Thoracic aorta (tissue), 2 donors: ENCODE measurements at regions not wholly inside any gene's neighbourhood (a gene's known extent, or its start where the extent isn't known, plus 50 kb on each side); places are given as distances from the start of the nearest gene placed in this dataset.

ENCODE experiments used
- ATAC-seq: fragments of 150-250 bp; one replicate; pipeline ENCODE4 v1.8.0; 2017; ENCODE audit warnings: low read depth; ENCODE audit not compliant: insufficient number of reproducible peaks, low FRiP score
- DNase-seq: peaks from one replicate; pipeline ENCODE4 v3.0.0-alpha.2; 2020; ENCODE audit warnings: low spot score
- H3K27ac ChIP-seq, 2 donors: fragments of 200-600 bp; sonication (generic); 1 replicate in 1 of 2; 2 replicates in 1 of 2; pipeline ENCODE4 v1.5.1; 2016; ENCODE audit warnings: mild to moderate bottlenecking in 2 of 2, moderate library complexity in 2 of 2
- H3K27me3 ChIP-seq: fragments of 200-600 bp; sonication (generic); replicated peaks from 2 replicates; pipeline ENCODE4 v1.6.0; 2016; ENCODE audit warnings: mild to moderate bottlenecking; ENCODE audit not compliant: insufficient read depth
- H3K36me3 ChIP-seq: fragments of 200-600 bp; sonication (generic); one replicate; pipeline ENCODE4 v1.5.1; 2016
- H3K4me1 ChIP-seq, 2 donors: fragments of 200-600 bp; sonication (generic); 1 replicate in 1 of 2; 2 replicates in 1 of 2; pipeline versions ENCODE4 v1.5.1 to v1.6.0; 2016; ENCODE audit warnings: low read depth in 2 of 2, mild to moderate bottlenecking in 1 of 2; ENCODE audit not compliant: control insufficient read depth in 1 of 2
- H3K4me3 ChIP-seq: fragments of 200-600 bp; sonication (generic); 2 replicates; pipeline ENCODE4 v1.5.1; 2016; ENCODE audit warnings: mild to moderate bottlenecking
- H3K9me3 ChIP-seq: fragments of 200-600 bp; sonication (generic); 2 replicates; pipeline ENCODE4 v1.5.1; 2016
- CTCF ChIP-seq: fragments of 200-600 bp; sonication (generic); IDR thresholded peaks from one replicate; pipeline ENCODE4 v1.5.1; 2019; ENCODE audit warnings: antibody characterized with exemption

GRCh38 chr6:49070411-49070810 is 392.6 kb downstream of the MMUT start:
- Histone ChIP-seq H3K4me3 (no peak overlapping the region), H3K9me3 (no peaks in the 10 kb centered on the region), H3K4me1 (no peaks in the 10 kb centered on the region), H3K36me3 (no peaks in the 10 kb centered on the region), H3K27me3 (no peaks in the 10 kb centered on the region), H3K27ac (no peak overlapping the region)
- ATAC-seq (no peak), DNase-seq (no peak)
- no peak for TF ChIP-seq CTCF

DNA sequence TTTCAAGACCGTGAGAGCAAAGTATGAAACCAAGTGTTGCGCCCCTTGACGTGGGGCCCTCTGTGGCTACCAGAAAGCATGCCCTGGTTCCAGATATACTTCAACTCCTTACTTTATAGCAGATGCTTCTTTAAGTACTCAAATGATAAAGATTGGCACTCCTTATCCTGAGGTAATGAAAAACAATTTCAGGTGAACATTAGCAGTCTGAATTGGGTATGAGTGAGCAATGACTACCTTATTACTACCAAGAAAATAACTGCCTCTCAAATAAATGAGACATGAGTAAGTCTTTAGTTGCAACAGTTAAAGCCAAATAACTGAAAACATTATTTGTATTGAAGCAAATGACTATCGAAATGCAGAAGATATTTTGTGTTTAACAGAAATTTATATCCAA is 408.7 kb downstream of the MMUT start:
- Histone ChIP-seq H3K27me3 (no peaks in the 10 kb centered on the region), H3K9me3 (no peaks in the 10 kb centered on the region), H3K4me1 (no peaks in the 10 kb centered on the region), H3K4me3 (no peak overlapping the region), H3K36me3 (no peaks in the 10 kb centered on the region), H3K27ac (no peak overlapping the region)
- DNase-seq (no peak), ATAC-seq (no peak)
- TF ChIP-seq CTCF: no peak

GRCh38 chr6:49052901-49053300 is 410.2 kb downstream of the MMUT start:
- H3K4me3 ChIP-seq: no peak overlapping the region
- no peak for ATAC-seq
- DNase-seq: no peak
- no peaks in the 10 kb centered on the region for H3K9me3 ChIP-seq
- no peaks in the 10 kb centered on the region for H3K36me3 ChIP-seq
- no peak for TF ChIP-seq CTCF
- no peaks in the 10 kb centered on the region for H3K27me3 ChIP-seq
- no peaks in the 10 kb centered on the region for H3K4me1 ChIP-seq
- H3K27ac ChIP-seq: no peak overlapping the region

GRCh38 chr6:49051281-49051680 is 411.8 kb downstream of the MMUT start:
- ATAC-seq (no peak), DNase-seq (no peak)
- no peak for TF ChIP-seq CTCF
- no peaks in the 10 kb centered on the region for H3K4me1 ChIP-seq
- H3K4me3 ChIP-seq: no peak overlapping the region
- H3K27me3 ChIP-seq: no peaks in the 10 kb centered on the region
- no peaks in the 10 kb centered on the region for H3K9me3 ChIP-seq
- H3K27ac ChIP-seq: no peak overlapping the region
- no peaks in the 10 kb centered on the region for H3K36me3 ChIP-seq

- Histone ChIP-seq H3K27ac (no peak overlapping the region), H3K9me3 (no peaks in the 10 kb centered on the region), H3K27me3 (no peaks in the 10 kb centered on the region), H3K4me3 (no peak overlapping the region), H3K36me3 (no peaks in the 10 kb centered on the region), H3K4me1 (no peaks in the 10 kb centered on the region)
- DNase-seq (no peak), ATAC-seq (no peak)
- no peak for TF ChIP-seq CTCF
These were observed 412.5 kb downstream of the MMUT start for GRCh38 chr6:49050584-49050983.
